GM23338 (cell line): ENCODE measurements at regions not wholly inside any gene's neighbourhood (a gene's known extent, or its start where the extent isn't known, plus 50 kb on each side); places are given as distances from the start of the nearest gene placed in this dataset.

Source experiments
- ATAC-seq: fragments of 200-7000 bp; cut with Tn5 transposase; 3 replicates; pipeline ENCODE4 v1.9.1; 2020
- DNase-seq: peaks from one replicate; pipeline ENCODE4 v3.0.0-alpha.2; 2015; ENCODE audit warnings: low spot score
- H2AFZ ChIP-seq: fragments of 200-600 bp; sonication (generic); 2 replicates; pipeline ENCODE4 v1.8.0; 2016; ENCODE audit warnings: antibody characterized with exemption, mild to moderate bottlenecking, moderate library complexity
- H3F3A ChIP-seq: fragments of 200-600 bp; sonication (generic); replicated peaks from 2 replicates; pipeline ENCODE4 v1.8.0; 2017; ENCODE audit warnings: antibody characterized with exemption, mixed run types, low read depth
- H3K27ac ChIP-seq: fragments of 200-600 bp; sonication (generic); 2 replicates; pipeline ENCODE4 v1.6.1; 2016; ENCODE audit warnings: low read depth
- H3K27me3 ChIP-seq: fragments of 200-600 bp; sonication (generic); 2 replicates; pipeline ENCODE4 v1.8.0; 2016; ENCODE audit warnings: mild to moderate bottlenecking, mixed run types, moderate library complexity; ENCODE audit not compliant: insufficient read depth
- H3K36me3 ChIP-seq: fragments of 200-600 bp; sonication (generic); 2 replicates; pipeline ENCODE4 v1.8.0; 2016; ENCODE audit warnings: mild to moderate bottlenecking; ENCODE audit not compliant: insufficient read depth
- H3K4me1 ChIP-seq: fragments of 200-600 bp; sonication (generic); 2 replicates; pipeline ENCODE4 v1.8.0; 2016; ENCODE audit warnings: mild to moderate bottlenecking, moderate library complexity; ENCODE audit not compliant: insufficient read depth
- H3K4me2 ChIP-seq: fragments of 200-600 bp; sonication (generic); 2 replicates; pipeline ENCODE4 v1.7.1; 2017; ENCODE audit warnings: mixed run types
- H3K4me3 ChIP-seq: fragments of 200-600 bp; sonication (generic); 2 replicates; pipeline ENCODE4 v1.6.1; 2016; ENCODE audit warnings: mixed run types
- H3K79me2 ChIP-seq: fragments of 200-600 bp; sonication (generic); replicated peaks from 2 replicates; pipeline ENCODE4 v1.8.0; 2017; ENCODE audit warnings: mild to moderate bottlenecking; ENCODE audit not compliant: insufficient read depth
- H3K9me2 ChIP-seq: fragments of 200-600 bp; sonication (generic); 2 replicates; pipeline ENCODE4 v1.8.0; 2017; ENCODE audit not compliant: insufficient read depth
- H4K20me1 ChIP-seq: fragments of 200-600 bp; sonication (generic); replicated peaks from 2 replicates; pipeline ENCODE4 v1.8.0; 2017; ENCODE audit warnings: mild to moderate bottlenecking; ENCODE audit not compliant: insufficient read depth
- H3K27ac Mint-ChIP-seq: 2 replicates; pipeline ENCODE4 v1.8.0; 2020; ENCODE audit warnings: inconsistent platforms, mild to moderate bottlenecking, moderate library complexity, mixed read lengths
- H3K27me3 Mint-ChIP-seq: 3 replicates; pipeline ENCODE4 v1.8.0; 2022; ENCODE audit warnings: low read depth, mild to moderate bottlenecking, moderate library complexity, mixed read lengths, inconsistent platforms; ENCODE audit not compliant: insufficient read depth, poor library complexity
- H3K36me3 Mint-ChIP-seq: 3 replicates; pipeline ENCODE4 v1.8.0; 2021; ENCODE audit warnings: low read depth, mild to moderate bottlenecking, inconsistent platforms, moderate library complexity, mixed read lengths
- H3K4me1 Mint-ChIP-seq: 3 replicates; pipeline ENCODE4 v1.8.0; 2020; ENCODE audit warnings: mild to moderate bottlenecking, inconsistent platforms, mixed read lengths
- H3K4me3 Mint-ChIP-seq: 3 replicates; pipeline ENCODE4 v1.8.0; 2021; ENCODE audit warnings: moderate library complexity, mild to moderate bottlenecking, inconsistent platforms, mixed read lengths
- H3K9me3 Mint-ChIP-seq: 3 replicates; pipeline ENCODE4 v1.8.0; 2020; ENCODE audit warnings: moderate library complexity, mild to moderate bottlenecking, inconsistent platforms, mixed read lengths
- CREB1 ChIP-seq: fragments of 250-450 bp; sonication (Bioruptor Pico); IDR thresholded peaks from 2 replicates; pipeline ENCODE4 v1.5.0; 2020; ENCODE audit warnings: low read depth, mild to moderate bottlenecking, moderate library complexity
- EZH2 ChIP-seq: fragments of 200-600 bp; sonication (generic); IDR thresholded peaks from one replicate; pipeline ENCODE4 v1.8.0; 2017; ENCODE audit warnings: antibody characterized with exemption, mild to moderate bottlenecking, low read depth; ENCODE audit not compliant: unreplicated experiment
- EZH2phosphoT487 ChIP-seq: fragments of 200-600 bp; sonication (generic); IDR thresholded peaks from one replicate; pipeline ENCODE4 v1.8.1; 2018; ENCODE audit warnings: antibody characterized with exemption; ENCODE audit not compliant: unreplicated experiment
- JUNB ChIP-seq: IDR thresholded peaks from one replicate; pipeline ENCODE4 v1.6.1; 2016; ENCODE audit warnings: antibody characterized with exemption; ENCODE audit not compliant: unreplicated experiment
- NANOG ChIP-seq: IDR thresholded peaks from 2 replicates; pipeline ENCODE4 v1.6.1; 2016; ENCODE audit warnings: antibody characterized with exemption, borderline replicate concordance
- POLR2AphosphoS5 ChIP-seq: IDR thresholded peaks from 2 replicates; pipeline ENCODE4 v1.6.1; 2016; ENCODE audit warnings: antibody characterized with exemption, low read depth
- STAT1 ChIP-seq: IDR thresholded peaks from one replicate; pipeline ENCODE4 v1.6.1; 2016; ENCODE audit warnings: antibody characterized with exemption; ENCODE audit not compliant: unreplicated experiment
- ZNF114 ChIP-seq: fragments of 250-450 bp; sonication (Bioruptor Pico); IDR thresholded peaks from 2 replicates; pipeline ENCODE4 v1.5.0; 2020; ENCODE audit warnings: mild to moderate bottlenecking, moderate library complexity
- ZNF331 ChIP-seq: fragments of 250-450 bp; sonication (Bioruptor Pico); IDR thresholded peaks from 2 replicates; pipeline ENCODE4 v1.5.0; 2020; ENCODE audit warnings: low read depth, mild to moderate bottlenecking, moderate library complexity
- TF ChIP-seq, protein P1 (sequence below): fragments of 250-450 bp; sonication (Bioruptor Pico); IDR thresholded peaks from 2 replicates; pipeline ENCODE4 v1.5.0; 2020; ENCODE audit warnings: mild to moderate bottlenecking, moderate library complexity
- TF ChIP-seq, protein P2 (sequence below): IDR thresholded peaks from 2 replicates; pipeline ENCODE4 v1.6.1; 2016; ENCODE audit warnings: antibody characterized with exemption
- TF ChIP-seq, protein P3 (sequence below), 2 experiments: fragments of 200-600 bp in 1 of 2; sonication (generic) in 1 of 2; conservative IDR thresholded peaks; 2 replicates each; pipeline versions ENCODE4 v1.5.1 to v1.6.1; 2016 to 2017; ENCODE audit warnings: antibody characterized with exemption in 2 of 2, low read depth in 2 of 2, mild to moderate bottlenecking in 2 of 2, moderate library complexity in 1 of 2
- TF ChIP-seq, protein P4 (sequence below): IDR thresholded peaks from one replicate; pipeline ENCODE4 v1.6.1; 2018; ENCODE audit warnings: antibody characterized with exemption; ENCODE audit not compliant: unreplicated experiment

DNA sequence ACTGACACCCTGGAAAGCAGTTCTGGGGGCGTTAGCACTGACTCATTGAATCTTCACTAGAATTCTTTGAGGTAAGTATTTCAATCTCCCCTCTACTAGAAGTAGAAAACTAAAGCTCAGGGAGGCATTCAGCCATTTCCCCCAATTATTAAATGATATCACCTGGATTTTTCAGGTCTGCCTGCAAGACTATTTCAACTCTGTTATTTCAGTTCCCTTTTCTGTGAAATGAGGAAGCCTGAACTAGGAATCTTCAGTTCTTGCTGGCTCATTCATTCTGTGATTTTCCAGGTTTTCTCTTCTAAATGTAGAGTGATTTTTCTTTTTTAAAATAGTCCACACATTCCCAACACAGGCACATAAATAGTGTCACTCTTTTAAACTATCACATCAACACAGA, 337.0 kb upstream of the NR5A2 start:
- H3K4me3 Mint-ChIP-seq = no peak overlapping the region
- Histone ChIP-seq H3K4me1 (peaks cover 37% of the 10 kb centered on the region), H3K4me3 (no peak overlapping the region), H3K27me3 (no peaks in the 10 kb centered on the region), H3F3A (no peaks in the 10 kb centered on the region), H3K79me2 (no peaks in the 10 kb centered on the region), H3K9me2 (no peaks in the 10 kb centered on the region), H3K27ac (no peak overlapping the region), H3K4me2 (no peak overlapping the region), H4K20me1 (no peaks in the 10 kb centered on the region), H2AFZ (peak overlapping the region; percentile 45), H3K36me3 (no peaks in the 10 kb centered on the region)
- no peak overlapping the region for H3K27ac Mint-ChIP-seq
- TF ChIP-seq EZH2 = no peak
- TF ChIP-seq, protein P1, sequence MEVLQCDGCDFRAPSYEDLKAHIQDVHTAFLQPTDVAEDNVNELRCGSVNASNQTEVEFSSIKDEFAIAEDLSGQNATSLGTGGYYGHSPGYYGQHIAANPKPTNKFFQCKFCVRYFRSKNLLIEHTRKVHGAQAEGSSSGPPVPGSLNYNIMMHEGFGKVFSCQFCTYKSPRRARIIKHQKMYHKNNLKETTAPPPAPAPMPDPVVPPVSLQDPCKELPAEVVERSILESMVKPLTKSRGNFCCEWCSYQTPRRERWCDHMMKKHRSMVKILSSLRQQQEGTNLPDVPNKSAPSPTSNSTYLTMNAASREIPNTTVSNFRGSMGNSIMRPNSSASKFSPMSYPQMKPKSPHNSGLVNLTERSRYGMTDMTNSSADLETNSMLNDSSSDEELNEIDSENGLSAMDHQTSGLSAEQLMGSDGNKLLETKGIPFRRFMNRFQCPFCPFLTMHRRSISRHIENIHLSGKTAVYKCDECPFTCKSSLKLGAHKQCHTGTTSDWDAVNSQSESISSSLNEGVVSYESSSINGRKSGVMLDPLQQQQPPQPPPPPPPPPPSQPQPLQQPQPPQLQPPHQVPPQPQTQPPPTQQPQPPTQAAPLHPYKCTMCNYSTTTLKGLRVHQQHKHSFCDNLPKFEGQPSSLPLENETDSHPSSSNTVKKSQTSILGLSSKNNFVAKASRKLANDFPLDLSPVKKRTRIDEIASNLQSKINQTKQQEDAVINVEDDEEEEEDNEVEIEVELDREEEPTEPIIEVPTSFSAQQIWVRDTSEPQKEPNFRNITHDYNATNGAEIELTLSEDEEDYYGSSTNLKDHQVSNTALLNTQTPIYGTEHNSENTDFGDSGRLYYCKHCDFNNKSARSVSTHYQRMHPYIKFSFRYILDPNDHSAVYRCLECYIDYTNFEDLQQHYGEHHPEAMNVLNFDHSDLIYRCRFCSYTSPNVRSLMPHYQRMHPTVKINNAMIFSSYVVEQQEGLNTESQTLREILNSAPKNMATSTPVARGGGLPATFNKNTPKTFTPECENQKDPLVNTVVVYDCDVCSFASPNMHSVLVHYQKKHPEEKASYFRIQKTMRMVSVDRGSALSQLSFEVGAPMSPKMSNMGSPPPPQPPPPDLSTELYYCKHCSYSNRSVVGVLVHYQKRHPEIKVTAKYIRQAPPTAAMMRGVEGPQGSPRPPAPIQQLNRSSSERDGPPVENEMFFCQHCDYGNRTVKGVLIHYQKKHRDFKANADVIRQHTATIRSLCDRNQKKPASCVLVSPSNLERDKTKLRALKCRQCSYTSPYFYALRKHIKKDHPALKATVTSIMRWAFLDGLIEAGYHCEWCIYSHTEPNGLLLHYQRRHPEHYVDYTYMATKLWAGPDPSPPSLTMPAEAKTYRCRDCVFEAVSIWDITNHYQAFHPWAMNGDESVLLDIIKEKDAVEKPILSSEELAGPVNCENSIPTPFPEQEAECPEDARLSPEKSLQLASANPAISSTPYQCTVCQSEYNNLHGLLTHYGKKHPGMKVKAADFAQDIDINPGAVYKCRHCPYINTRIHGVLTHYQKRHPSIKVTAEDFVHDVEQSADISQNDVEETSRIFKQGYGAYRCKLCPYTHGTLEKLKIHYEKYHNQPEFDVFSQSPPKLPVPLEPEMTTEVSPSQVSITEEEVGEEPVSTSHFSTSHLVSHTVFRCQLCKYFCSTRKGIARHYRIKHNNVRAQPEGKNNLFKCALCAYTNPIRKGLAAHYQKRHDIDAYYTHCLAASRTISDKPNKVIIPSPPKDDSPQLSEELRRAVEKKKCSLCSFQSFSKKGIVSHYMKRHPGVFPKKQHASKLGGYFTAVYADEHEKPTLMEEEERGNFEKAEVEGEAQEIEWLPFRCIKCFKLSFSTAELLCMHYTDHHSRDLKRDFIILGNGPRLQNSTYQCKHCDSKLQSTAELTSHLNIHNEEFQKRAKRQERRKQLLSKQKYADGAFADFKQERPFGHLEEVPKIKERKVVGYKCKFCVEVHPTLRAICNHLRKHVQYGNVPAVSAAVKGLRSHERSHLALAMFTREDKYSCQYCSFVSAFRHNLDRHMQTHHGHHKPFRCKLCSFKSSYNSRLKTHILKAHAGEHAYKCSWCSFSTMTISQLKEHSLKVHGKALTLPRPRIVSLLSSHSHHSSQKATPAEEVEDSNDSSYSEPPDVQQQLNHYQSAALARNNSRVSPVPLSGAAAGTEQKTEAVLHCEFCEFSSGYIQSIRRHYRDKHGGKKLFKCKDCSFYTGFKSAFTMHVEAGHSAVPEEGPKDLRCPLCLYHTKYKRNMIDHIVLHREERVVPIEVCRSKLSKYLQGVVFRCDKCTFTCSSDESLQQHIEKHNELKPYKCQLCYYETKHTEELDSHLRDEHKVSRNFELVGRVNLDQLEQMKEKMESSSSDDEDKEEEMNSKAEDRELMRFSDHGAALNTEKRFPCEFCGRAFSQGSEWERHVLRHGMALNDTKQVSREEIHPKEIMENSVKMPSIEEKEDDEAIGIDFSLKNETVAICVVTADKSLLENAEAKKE (CRISPR knock-in tag) = no peak
- TF ChIP-seq STAT1 = no peak
- no peak for TF ChIP-seq JUNB
- no peak for TF ChIP-seq POLR2AphosphoS5
- TF ChIP-seq, protein P2, sequence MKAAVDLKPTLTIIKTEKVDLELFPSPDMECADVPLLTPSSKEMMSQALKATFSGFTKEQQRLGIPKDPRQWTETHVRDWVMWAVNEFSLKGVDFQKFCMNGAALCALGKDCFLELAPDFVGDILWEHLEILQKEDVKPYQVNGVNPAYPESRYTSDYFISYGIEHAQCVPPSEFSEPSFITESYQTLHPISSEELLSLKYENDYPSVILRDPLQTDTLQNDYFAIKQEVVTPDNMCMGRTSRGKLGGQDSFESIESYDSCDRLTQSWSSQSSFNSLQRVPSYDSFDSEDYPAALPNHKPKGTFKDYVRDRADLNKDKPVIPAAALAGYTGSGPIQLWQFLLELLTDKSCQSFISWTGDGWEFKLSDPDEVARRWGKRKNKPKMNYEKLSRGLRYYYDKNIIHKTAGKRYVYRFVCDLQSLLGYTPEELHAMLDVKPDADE = no peak
- TF ChIP-seq NANOG = no peak
- TF ChIP-seq CREB1 (CRISPR knock-in tag) = no peak
- TF ChIP-seq, protein P3, sequence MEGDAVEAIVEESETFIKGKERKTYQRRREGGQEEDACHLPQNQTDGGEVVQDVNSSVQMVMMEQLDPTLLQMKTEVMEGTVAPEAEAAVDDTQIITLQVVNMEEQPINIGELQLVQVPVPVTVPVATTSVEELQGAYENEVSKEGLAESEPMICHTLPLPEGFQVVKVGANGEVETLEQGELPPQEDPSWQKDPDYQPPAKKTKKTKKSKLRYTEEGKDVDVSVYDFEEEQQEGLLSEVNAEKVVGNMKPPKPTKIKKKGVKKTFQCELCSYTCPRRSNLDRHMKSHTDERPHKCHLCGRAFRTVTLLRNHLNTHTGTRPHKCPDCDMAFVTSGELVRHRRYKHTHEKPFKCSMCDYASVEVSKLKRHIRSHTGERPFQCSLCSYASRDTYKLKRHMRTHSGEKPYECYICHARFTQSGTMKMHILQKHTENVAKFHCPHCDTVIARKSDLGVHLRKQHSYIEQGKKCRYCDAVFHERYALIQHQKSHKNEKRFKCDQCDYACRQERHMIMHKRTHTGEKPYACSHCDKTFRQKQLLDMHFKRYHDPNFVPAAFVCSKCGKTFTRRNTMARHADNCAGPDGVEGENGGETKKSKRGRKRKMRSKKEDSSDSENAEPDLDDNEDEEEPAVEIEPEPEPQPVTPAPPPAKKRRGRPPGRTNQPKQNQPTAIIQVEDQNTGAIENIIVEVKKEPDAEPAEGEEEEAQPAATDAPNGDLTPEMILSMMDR (conservative IDR thresholded peaks at IDR 0.05; ENCODE audit: low read depth in 2 of 2) = no peak
- TF ChIP-seq, protein P4, sequence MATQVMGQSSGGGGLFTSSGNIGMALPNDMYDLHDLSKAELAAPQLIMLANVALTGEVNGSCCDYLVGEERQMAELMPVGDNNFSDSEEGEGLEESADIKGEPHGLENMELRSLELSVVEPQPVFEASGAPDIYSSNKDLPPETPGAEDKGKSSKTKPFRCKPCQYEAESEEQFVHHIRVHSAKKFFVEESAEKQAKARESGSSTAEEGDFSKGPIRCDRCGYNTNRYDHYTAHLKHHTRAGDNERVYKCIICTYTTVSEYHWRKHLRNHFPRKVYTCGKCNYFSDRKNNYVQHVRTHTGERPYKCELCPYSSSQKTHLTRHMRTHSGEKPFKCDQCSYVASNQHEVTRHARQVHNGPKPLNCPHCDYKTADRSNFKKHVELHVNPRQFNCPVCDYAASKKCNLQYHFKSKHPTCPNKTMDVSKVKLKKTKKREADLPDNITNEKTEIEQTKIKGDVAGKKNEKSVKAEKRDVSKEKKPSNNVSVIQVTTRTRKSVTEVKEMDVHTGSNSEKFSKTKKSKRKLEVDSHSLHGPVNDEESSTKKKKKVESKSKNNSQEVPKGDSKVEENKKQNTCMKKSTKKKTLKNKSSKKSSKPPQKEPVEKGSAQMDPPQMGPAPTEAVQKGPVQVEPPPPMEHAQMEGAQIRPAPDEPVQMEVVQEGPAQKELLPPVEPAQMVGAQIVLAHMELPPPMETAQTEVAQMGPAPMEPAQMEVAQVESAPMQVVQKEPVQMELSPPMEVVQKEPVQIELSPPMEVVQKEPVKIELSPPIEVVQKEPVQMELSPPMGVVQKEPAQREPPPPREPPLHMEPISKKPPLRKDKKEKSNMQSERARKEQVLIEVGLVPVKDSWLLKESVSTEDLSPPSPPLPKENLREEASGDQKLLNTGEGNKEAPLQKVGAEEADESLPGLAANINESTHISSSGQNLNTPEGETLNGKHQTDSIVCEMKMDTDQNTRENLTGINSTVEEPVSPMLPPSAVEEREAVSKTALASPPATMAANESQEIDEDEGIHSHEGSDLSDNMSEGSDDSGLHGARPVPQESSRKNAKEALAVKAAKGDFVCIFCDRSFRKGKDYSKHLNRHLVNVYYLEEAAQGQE = no peak
- TF ChIP-seq EZH2phosphoT487 = no peak
- TF ChIP-seq ZNF331 (CRISPR knock-in tag) = no peak
- no peak for TF ChIP-seq ZNF114 (CRISPR knock-in tag)
- DNase-seq (no peak), ATAC-seq (no peak)
- H3K36me3 Mint-ChIP-seq = no peaks in the 10 kb centered on the region
- no peaks in the 10 kb centered on the region for H3K9me3 Mint-ChIP-seq
- H3K27me3 Mint-ChIP-seq = peaks cover 2% of the 10 kb centered on the region
- peaks cover 47% of the 10 kb centered on the region for H3K4me1 Mint-ChIP-seq
